GM12801 (cell line): ENCODE measurements at regions not wholly inside any gene's neighbourhood (a gene's known extent, or its start where the extent isn't known, plus 50 kb on each side); places are given as distances from the start of the nearest gene placed in this dataset.

Source experiments
- TF ChIP-seq, protein P1 (sequence below): IDR thresholded peaks from one replicate; pipeline ENCODE4 v1.5.1; 2011; ENCODE audit warnings: control low read depth; ENCODE audit not compliant: insufficient read length; ENCODE audit errors: extremely low read depth

DNA sequence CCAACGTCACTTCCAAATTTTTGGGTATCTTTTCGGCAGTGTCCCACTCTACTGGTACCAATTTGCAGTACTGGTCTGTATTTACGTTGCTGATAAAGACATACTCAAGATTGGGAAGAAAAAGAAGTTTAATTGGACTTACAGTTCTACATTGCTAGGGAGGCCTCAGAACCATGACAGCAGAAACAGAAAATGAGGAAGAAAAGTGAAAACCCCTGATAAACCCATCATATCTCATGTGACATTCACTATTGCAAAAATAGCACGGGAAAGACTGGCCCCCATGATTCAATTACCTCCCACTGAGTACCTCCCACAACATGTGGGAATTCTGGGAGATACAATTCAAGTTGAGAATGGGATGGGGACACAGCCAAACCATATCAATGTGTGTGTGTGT lies 364.0 kb upstream of the KCND2 start:
- TF ChIP-seq, protein P1, sequence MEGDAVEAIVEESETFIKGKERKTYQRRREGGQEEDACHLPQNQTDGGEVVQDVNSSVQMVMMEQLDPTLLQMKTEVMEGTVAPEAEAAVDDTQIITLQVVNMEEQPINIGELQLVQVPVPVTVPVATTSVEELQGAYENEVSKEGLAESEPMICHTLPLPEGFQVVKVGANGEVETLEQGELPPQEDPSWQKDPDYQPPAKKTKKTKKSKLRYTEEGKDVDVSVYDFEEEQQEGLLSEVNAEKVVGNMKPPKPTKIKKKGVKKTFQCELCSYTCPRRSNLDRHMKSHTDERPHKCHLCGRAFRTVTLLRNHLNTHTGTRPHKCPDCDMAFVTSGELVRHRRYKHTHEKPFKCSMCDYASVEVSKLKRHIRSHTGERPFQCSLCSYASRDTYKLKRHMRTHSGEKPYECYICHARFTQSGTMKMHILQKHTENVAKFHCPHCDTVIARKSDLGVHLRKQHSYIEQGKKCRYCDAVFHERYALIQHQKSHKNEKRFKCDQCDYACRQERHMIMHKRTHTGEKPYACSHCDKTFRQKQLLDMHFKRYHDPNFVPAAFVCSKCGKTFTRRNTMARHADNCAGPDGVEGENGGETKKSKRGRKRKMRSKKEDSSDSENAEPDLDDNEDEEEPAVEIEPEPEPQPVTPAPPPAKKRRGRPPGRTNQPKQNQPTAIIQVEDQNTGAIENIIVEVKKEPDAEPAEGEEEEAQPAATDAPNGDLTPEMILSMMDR, result no peak

GRCh38 chr7:119916501-119916900 lies 356.5 kb upstream of the KCND2 start:
- TF ChIP-seq, protein P1, result no peak

- TF ChIP-seq, protein P1, result no peak
These were observed 354.8 kb upstream of the KCND2 start for GRCh38 chr7:119918185-119918584.

DNA sequence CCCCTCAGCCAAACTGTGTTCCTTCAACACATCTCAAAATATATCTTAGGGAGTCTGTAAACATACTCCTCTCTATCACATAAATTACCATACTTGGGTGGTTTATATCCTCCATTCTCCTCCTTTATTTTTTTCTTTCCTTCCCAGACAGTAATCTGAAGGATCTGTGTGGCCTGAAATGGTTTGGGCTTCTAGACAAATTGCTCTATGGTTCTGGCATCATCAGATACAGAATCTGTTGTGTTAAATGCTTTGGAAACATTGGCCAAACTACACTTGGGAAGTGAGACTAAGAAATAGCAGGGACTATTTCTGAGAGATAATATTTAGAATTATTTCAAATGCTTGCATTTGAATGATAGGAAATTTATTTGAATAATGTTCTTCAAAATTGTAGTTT lies 353.0 kb upstream of the KCND2 start:
- TF ChIP-seq, protein P1, result no peak

GRCh38 chr7:119925581-119926289 lies 347.2 kb upstream of the KCND2 start:
- TF ChIP-seq, protein P1, result no peak

- TF ChIP-seq, protein P1, result no peak
These were observed 343.1 kb upstream of the KCND2 start for GRCh38 chr7:119929891-119930290.

DNA sequence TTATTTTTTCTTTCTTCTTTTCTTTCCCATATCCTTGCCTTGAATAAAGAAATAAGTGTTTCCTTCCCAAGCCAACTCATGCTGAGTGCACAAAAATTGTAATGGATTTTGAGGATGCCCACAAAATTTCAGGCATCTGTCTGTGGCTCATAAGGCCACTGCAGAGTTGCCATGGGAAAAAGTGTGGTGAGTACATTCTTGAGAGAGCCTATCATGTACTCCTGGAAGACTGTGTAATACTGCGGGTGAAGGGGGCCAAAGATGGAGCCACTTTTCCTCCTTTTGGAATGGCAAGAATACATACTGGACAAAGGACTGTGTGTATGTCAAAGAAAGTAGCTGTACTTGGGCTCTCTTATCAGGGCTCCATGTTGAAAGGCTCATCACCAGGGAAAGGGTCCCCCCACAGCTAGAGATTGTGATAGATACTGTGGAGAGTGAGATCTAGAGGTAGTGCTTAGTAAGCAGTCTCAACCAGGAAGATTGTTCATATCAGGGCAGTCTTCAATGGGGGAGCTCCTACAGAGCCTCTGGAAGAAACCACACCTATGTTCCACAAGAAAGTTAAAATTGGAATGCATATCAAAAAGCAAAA lies 341.6 kb upstream of the KCND2 start:
- TF ChIP-seq, protein P1, result no peak
